ENCODE measurements at regions not wholly inside any gene's neighbourhood (a gene's known extent, or its start where the extent isn't known, plus 50 kb on each side); places are given as distances from the start of the nearest gene placed in this dataset.

GRCh38 chr13:40292108-40292507, 374.3 kb downstream of the FOXO1 start:
- TF ChIP-seq CTCF (IDR thresholded peaks at IDR 0.05) (no peak), POLR2A (IDR thresholded peaks at IDR 0.05) (no peak)
